IMR-90 (cell line): ENCODE measurements at regions not wholly inside any gene's neighbourhood (a gene's known extent, or its start where the extent isn't known, plus 50 kb on each side); places are given as distances from the start of the nearest gene placed in this dataset.
A peak's percentile ranks its signal among the peaks of the same experiment; 100 is the strongest.

Experiments
- ATAC-seq: fragments of 200-7000 bp; cut with Tn5 transposase; 2 replicates; pipeline ENCODE4 v1.9.1; 2020; ENCODE audit warnings: low read depth, mild to moderate bottlenecking, moderate library complexity
- BruUV-seq: library from RNA; stranded (reverse); fragments of 400-500 nt; replicated peaks from 2 replicates; lab custom pipeline; 2021; lab: Mats Ljungman, UMichigan
- CTCF ChIA-PET: fragments of 300-600 bp; formaldehyde crosslinking; extraction: SDS; loops from one replicate; lab custom pipeline; 2021; ENCODE audit warnings: antibody characterized with exemption; lab: Yijun Ruan, JAX
- POLR2A ChIA-PET: fragments of 300-600 bp; sonication (Branson Sonifier 250); formaldehyde crosslinking; loops from one replicate; lab custom pipeline; 2022; ENCODE audit warnings: antibody characterized with exemption; ENCODE audit not compliant: unreplicated experiment; lab: Charles Lee
- DNase-seq: peaks from one replicate; pipeline ENCODE4 v3.0.0; 2013
- H2AFZ ChIP-seq: replicated peaks from 2 replicates; pipeline ENCODE3; 2013; ENCODE audit warnings: low read length, mild to moderate bottlenecking; ENCODE audit not compliant: poor library complexity
- H2AK5ac ChIP-seq: 2 replicates; pipeline ENCODE4 v1.6.1; 2013; ENCODE audit warnings: low read depth, low read length, inconsistent platforms
- H2AK9ac ChIP-seq: replicated peaks from 2 replicates; pipeline ENCODE3; 2013; ENCODE audit warnings: mild to moderate bottlenecking, low read depth, low read length, moderate library complexity; ENCODE audit not compliant: poor library complexity
- H2BK120ac ChIP-seq: 2 replicates; pipeline ENCODE4 v1.6.1; 2013; ENCODE audit warnings: low read depth, low read length, inconsistent platforms
- H2BK15ac ChIP-seq: 3 replicates; pipeline ENCODE4 v1.6.1; 2013; ENCODE audit warnings: low read depth, low read length, inconsistent platforms
- H2BK20ac ChIP-seq: 2 replicates; pipeline ENCODE4 v1.6.1; 2013; ENCODE audit warnings: low read depth, mild to moderate bottlenecking, inconsistent platforms, low read length, moderate library complexity
- H2BK5ac ChIP-seq: 2 replicates; pipeline ENCODE4 v1.6.1; 2013; ENCODE audit warnings: mild to moderate bottlenecking, low read depth, low read length, inconsistent platforms; ENCODE audit not compliant: poor library complexity, severe bottlenecking
- H3K14ac ChIP-seq: replicated peaks from 2 replicates; pipeline ENCODE4 v1.6.1; 2013; ENCODE audit warnings: low read depth, low read length, inconsistent platforms
- H3K18ac ChIP-seq: 2 replicates; pipeline ENCODE4 v1.6.1; 2013; ENCODE audit warnings: low read depth, low read length, control low read depth
- H3K23ac ChIP-seq: 2 replicates; pipeline ENCODE4 v1.6.1; 2013; ENCODE audit warnings: low read depth, low read length, inconsistent platforms
- H3K27ac ChIP-seq: 2 replicates; pipeline ENCODE4 v1.5.1; 2013; ENCODE audit warnings: mild to moderate bottlenecking, control low read depth, low read length; ENCODE audit not compliant: insufficient read depth
- H3K27me3 ChIP-seq: 2 replicates; pipeline ENCODE4 v1.6.1; 2013; ENCODE audit warnings: low read length; ENCODE audit not compliant: control insufficient read depth, insufficient read depth
- H3K36me3 ChIP-seq: 2 replicates; pipeline ENCODE4 v1.6.1; 2013; ENCODE audit warnings: low read length, mixed read lengths; ENCODE audit not compliant: control insufficient read depth, insufficient read depth
- H3K4ac ChIP-seq: 2 replicates; pipeline ENCODE4 v1.6.1; 2013; ENCODE audit warnings: low read depth, low read length, inconsistent platforms
- H3K4me1 ChIP-seq: 2 replicates; pipeline ENCODE4 v1.6.1; 2013; ENCODE audit warnings: low read length, mixed read lengths; ENCODE audit not compliant: control insufficient read depth, insufficient read depth
- H3K4me2 ChIP-seq: 2 replicates; pipeline ENCODE4 v1.6.1; 2013; ENCODE audit warnings: low read depth, mild to moderate bottlenecking, control low read depth, low read length, moderate library complexity
- H3K4me3 ChIP-seq: 2 replicates; pipeline ENCODE4 v1.5.1; 2013; ENCODE audit warnings: low read depth, mild to moderate bottlenecking, control low read depth, low read length, moderate library complexity; ENCODE audit not compliant: insufficient read depth
- H3K56ac ChIP-seq: 2 replicates; pipeline ENCODE4 v1.6.1; 2013; ENCODE audit warnings: low read length, inconsistent platforms; ENCODE audit not compliant: insufficient read depth; ENCODE audit errors: extremely low read depth
- H3K79me1 ChIP-seq, 2 experiments: 2 replicates each; pipeline ENCODE4 v1.6.1; 2013; ENCODE audit warnings: low read length in 2 of 2, inconsistent platforms in 1 of 2, low read depth in 1 of 2
- H3K9ac ChIP-seq: 2 replicates; pipeline ENCODE4 v1.6.1; 2013; ENCODE audit warnings: low read depth, low read length, control low read depth
- H3K9me1 ChIP-seq: 2 replicates; pipeline ENCODE4 v1.6.1; 2013; ENCODE audit warnings: low read length, inconsistent platforms; ENCODE audit not compliant: insufficient read depth
- H3K9me3 ChIP-seq: 2 replicates; pipeline ENCODE4 v1.6.1; 2013; ENCODE audit warnings: low read length; ENCODE audit not compliant: control insufficient read depth, insufficient read depth
- H4K20me1 ChIP-seq: 2 replicates; pipeline ENCODE4 v1.6.1; 2013; ENCODE audit warnings: low read length, inconsistent platforms; ENCODE audit not compliant: insufficient read depth
- H4K5ac ChIP-seq: 2 replicates; pipeline ENCODE4 v1.6.1; 2013; ENCODE audit warnings: mild to moderate bottlenecking, low read depth, low read length, control low read depth
- H4K8ac ChIP-seq, 2 experiments: 2 replicates each; pipeline ENCODE4 v1.6.1; 2013; ENCODE audit warnings: low read depth in 2 of 2, low read length in 2 of 2, control low read depth in 1 of 2, inconsistent platforms in 1 of 2
- H4K91ac ChIP-seq: 2 replicates; pipeline ENCODE4 v1.6.1; 2013; ENCODE audit warnings: low read depth, low read length, inconsistent platforms; ENCODE audit not compliant: insufficient read depth
- BHLHE40 ChIP-seq: fragments of 150-350 bp; IDR thresholded peaks from 2 replicates; pipeline ENCODE4 v1.6.1; 2016; ENCODE audit warnings: mild to moderate bottlenecking, low read depth, low read length
- CEBPB ChIP-seq: IDR thresholded peaks from 2 replicates; pipeline ENCODE4 v1.6.1; 2012; ENCODE audit warnings: low read depth, low read length, improper control_type of control experiment
- CHD1 ChIP-seq: IDR thresholded peaks from 2 replicates; pipeline ENCODE4 v1.6.1; 2012; ENCODE audit warnings: low read depth, low read length, improper control_type of control experiment
- FOS ChIP-seq: fragments of 150-350 bp; IDR thresholded peaks from 2 replicates; pipeline ENCODE4 v1.6.1; 2016; ENCODE audit warnings: low read depth, low read length
- MAFK ChIP-seq: IDR thresholded peaks from 2 replicates; pipeline ENCODE4 v1.6.1; 2012; ENCODE audit warnings: low read depth, low read length, improper control_type of control experiment
- MAZ ChIP-seq: IDR thresholded peaks from 2 replicates; pipeline ENCODE4 v1.6.1; 2012; ENCODE audit warnings: low read depth, mild to moderate bottlenecking, low read length, improper control_type of control experiment, moderate library complexity, borderline replicate concordance
- MXI1 ChIP-seq: IDR thresholded peaks from 2 replicates; pipeline ENCODE4 v1.6.1; 2012; ENCODE audit warnings: low read depth, mild to moderate bottlenecking, low read length, moderate library complexity, borderline replicate concordance
- NFE2L2 ChIP-seq: fragments of 150-350 bp; IDR thresholded peaks from 2 replicates; pipeline ENCODE4 v1.6.1; 2016; ENCODE audit warnings: low read depth, mild to moderate bottlenecking, low read length
- POLR2A ChIP-seq: IDR thresholded peaks from 2 replicates; pipeline ENCODE4 v1.6.1; 2012; ENCODE audit warnings: mild to moderate bottlenecking, low read depth, low read length
- RAD21 ChIP-seq: IDR thresholded peaks from 2 replicates; pipeline ENCODE4 v1.6.1; 2012; ENCODE audit warnings: low read length, improper control_type of control experiment
- RCOR1 ChIP-seq: IDR thresholded peaks from 2 replicates; pipeline ENCODE4 v1.6.1; 2012; ENCODE audit warnings: mild to moderate bottlenecking, low read length, improper control_type of control experiment; ENCODE audit not compliant: insufficient replicate concordance
- RFX5 ChIP-seq: IDR thresholded peaks from 2 replicates; pipeline ENCODE4 v1.8.0; 2012; ENCODE audit warnings: low read depth, mild to moderate bottlenecking, low read length, moderate library complexity
- SMC3 ChIP-seq: fragments of 150-350 bp; IDR thresholded peaks from 2 replicates; pipeline ENCODE4 v1.6.1; 2016; ENCODE audit warnings: low read depth, mild to moderate bottlenecking, antibody characterized with exemption, low read length, moderate library complexity
- WGBS, 2 experiments: methylation state at CpG; one replicate each; pipeline versions ENCODE4 v1.1.5 to v1.1.7; 2013; ENCODE audit warnings: missing lambda C conversion rate in 2 of 2; ENCODE audit not compliant: insufficient read length in 1 of 2; ENCODE audit errors: extremely low coverage in 2 of 2; 5-methylcytosine and 5-hydroxymethylcytosine counted together
- dilution Hi-C: fragments of 300-500 bp; cut with HindIII; formaldehyde crosslinking; loops from one replicate; pipeline ENCODE4 v1.14.3; 2018; ENCODE audit warnings: low sequenced_read_pairs; ENCODE audit not compliant: unreplicated experiment
- in situ Hi-C: fragments of 300-500 bp; cut with MboI; formaldehyde crosslinking; loops from 3 replicates; pipeline ENCODE4 v1.14.3; 2019; ENCODE audit warnings: low sequenced_read_pairs, inconsistent platforms, mixed read lengths
- intact Hi-C: fragments of 100-400 bp; cut with micrococcal nuclease; formaldehyde crosslinking; loops from 2 replicates; pipeline ENCODE4 v1.10.0; 2022
- TF ChIP-seq, protein P1 (sequence below): fragments of 150-350 bp; IDR thresholded peaks from 2 replicates; pipeline ENCODE4 v1.6.1; 2017; ENCODE audit warnings: mild to moderate bottlenecking, antibody characterized with exemption, low read length, low read depth
- TF ChIP-seq, protein P2 (sequence below): fragments of 150-350 bp; IDR thresholded peaks from 2 replicates; pipeline ENCODE4 v1.6.1; 2016; ENCODE audit warnings: low read depth, mild to moderate bottlenecking, low read length, moderate library complexity, borderline replicate concordance
- TF ChIP-seq, protein P3 (sequence below): conservative IDR thresholded peaks from 2 replicates; pipeline ENCODE4 v1.5.1; 2012; ENCODE audit warnings: mild to moderate bottlenecking, low read depth, low read length, improper control_type of control experiment

DNA sequence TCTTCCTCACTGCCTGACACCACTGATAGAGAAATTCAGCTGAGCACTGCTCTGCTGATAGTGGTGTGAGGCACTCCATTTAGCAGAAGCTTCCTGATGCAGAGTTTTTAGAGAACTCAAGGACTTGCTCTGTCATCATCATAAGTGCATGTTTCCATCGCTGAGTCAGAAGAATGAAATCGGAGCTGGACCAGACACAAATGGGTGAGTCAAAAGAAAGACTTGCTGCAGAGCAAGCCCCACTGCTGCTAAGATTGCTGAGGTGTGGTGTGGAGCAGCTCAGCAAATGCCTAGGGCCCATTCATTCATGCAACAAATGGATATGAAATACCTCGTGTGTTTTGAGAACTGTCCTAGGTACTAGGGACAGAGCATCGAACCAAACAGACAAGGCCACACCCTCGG, 410.2 kb upstream of the SLC30A5 start:
- in situ Hi-C loops (no loop called here), dilution Hi-C loops (no loop called here), intact Hi-C loops (no loop called here)
- CTCF ChIA-PET, result no interaction called here
- peak overlapping the region; percentile 21 for H2BK5ac ChIP-seq
- no peak overlapping the region for H3K56ac ChIP-seq
- no peak overlapping the region for H4K91ac ChIP-seq
- peak overlapping the region; percentile 15; the same call in 1 of the 2 replicates for H2BK20ac ChIP-seq
- H3K79me1 ChIP-seq, result no peaks in the 10 kb centered on the region
- H2AK5ac ChIP-seq, result no peak overlapping the region
- peak overlapping the region; percentile 52; the same call in 1 of the 2 replicates for H2BK120ac ChIP-seq
- POLR2A ChIA-PET, result no interaction called here
- peak; percentile 95 for DNase-seq
- no peak overlapping the region for H2AFZ ChIP-seq
- ATAC-seq, result peak; percentile 97
- H4K5ac ChIP-seq, result no peak overlapping the region
- H3K4ac ChIP-seq, result no peak overlapping the region
- no peak overlapping the region for H2AK9ac ChIP-seq
- no peaks in the 10 kb centered on the region for H4K20me1 ChIP-seq
- no peak overlapping the region for H4K8ac ChIP-seq
- no peaks in the 10 kb centered on the region for H3K36me3 ChIP-seq
- H2BK15ac ChIP-seq, result no peak overlapping the region; the same call in 2 of the 3 replicates
- 8% methylated on average over 2 of the region's 5 CpGs; no CpG with 5 or more reads in 1 of the 2 experiments for WGBS, 2 experiments
- no peaks in the 10 kb centered on the region for H3K27me3 ChIP-seq
- no peak overlapping the region for H3K4me2 ChIP-seq
- H3K14ac ChIP-seq, result no peak overlapping the region
- no peak overlapping the region for H3K9ac ChIP-seq
- H3K27ac ChIP-seq, result no peak overlapping the region
- H3K18ac ChIP-seq, result no peak overlapping the region
- H3K9me3 ChIP-seq, result no peaks in the 10 kb centered on the region
- H3K9me1 ChIP-seq, result no peaks in the 10 kb centered on the region
- TF ChIP-seq RCOR1 (no peak), RAD21 (no peak), BHLHE40 (0 out of 2 replicates have a peak, but pooled peaks have one; percentile 10), NFE2L2 (peak; percentile 65), CEBPB (peak; percentile 61), SMC3 (no peak), CHD1 (no peak), MAZ (no peak), POLR2A (no peak), MAFK (peak; percentile 63), RFX5 (no peak), MXI1 (peak; percentile 44; the same call in 1 of the 2 replicates), FOS (peak; percentile 58; the same call in 1 of the 2 replicates)
- TF ChIP-seq, protein P1, sequence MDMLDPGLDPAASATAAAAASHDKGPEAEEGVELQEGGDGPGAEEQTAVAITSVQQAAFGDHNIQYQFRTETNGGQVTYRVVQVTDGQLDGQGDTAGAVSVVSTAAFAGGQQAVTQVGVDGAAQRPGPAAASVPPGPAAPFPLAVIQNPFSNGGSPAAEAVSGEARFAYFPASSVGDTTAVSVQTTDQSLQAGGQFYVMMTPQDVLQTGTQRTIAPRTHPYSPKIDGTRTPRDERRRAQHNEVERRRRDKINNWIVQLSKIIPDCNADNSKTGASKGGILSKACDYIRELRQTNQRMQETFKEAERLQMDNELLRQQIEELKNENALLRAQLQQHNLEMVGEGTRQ, result no peak
- TF ChIP-seq, protein P2, sequence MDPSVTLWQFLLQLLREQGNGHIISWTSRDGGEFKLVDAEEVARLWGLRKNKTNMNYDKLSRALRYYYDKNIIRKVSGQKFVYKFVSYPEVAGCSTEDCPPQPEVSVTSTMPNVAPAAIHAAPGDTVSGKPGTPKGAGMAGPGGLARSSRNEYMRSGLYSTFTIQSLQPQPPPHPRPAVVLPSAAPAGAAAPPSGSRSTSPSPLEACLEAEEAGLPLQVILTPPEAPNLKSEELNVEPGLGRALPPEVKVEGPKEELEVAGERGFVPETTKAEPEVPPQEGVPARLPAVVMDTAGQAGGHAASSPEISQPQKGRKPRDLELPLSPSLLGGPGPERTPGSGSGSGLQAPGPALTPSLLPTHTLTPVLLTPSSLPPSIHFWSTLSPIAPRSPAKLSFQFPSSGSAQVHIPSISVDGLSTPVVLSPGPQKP, result no peak
- TF ChIP-seq, protein P3, sequence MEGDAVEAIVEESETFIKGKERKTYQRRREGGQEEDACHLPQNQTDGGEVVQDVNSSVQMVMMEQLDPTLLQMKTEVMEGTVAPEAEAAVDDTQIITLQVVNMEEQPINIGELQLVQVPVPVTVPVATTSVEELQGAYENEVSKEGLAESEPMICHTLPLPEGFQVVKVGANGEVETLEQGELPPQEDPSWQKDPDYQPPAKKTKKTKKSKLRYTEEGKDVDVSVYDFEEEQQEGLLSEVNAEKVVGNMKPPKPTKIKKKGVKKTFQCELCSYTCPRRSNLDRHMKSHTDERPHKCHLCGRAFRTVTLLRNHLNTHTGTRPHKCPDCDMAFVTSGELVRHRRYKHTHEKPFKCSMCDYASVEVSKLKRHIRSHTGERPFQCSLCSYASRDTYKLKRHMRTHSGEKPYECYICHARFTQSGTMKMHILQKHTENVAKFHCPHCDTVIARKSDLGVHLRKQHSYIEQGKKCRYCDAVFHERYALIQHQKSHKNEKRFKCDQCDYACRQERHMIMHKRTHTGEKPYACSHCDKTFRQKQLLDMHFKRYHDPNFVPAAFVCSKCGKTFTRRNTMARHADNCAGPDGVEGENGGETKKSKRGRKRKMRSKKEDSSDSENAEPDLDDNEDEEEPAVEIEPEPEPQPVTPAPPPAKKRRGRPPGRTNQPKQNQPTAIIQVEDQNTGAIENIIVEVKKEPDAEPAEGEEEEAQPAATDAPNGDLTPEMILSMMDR, result no peak
- BruUV-seq, result no TSS peak
- H3K4me3 ChIP-seq, result no peak overlapping the region
- no peaks in the 10 kb centered on the region; the same call in 1 of the 2 replicates for H3K4me1 ChIP-seq
- H3K23ac ChIP-seq, result no peak overlapping the region
